ENCODE measurements at regions not wholly inside any gene's neighbourhood (a gene's known extent, or its start where the extent isn't known, plus 50 kb on each side); places are given as distances from the start of the nearest gene placed in this dataset.

- H3K4me3 ChIP-seq (replicated peaks in 1 of 2; ENCODE audit: low read depth in 1 of 2, low read length in 2 of 2): no peak overlapping the region
- no peaks in the 10 kb centered on the region for H3K27me3 ChIP-seq (ENCODE audit: insufficient read depth, low read length)
- RAD21 ChIA-PET (ENCODE audit: low non-redundant PET in 1 of 2, low total read pairs in 2 of 2, uncharacterized antibody in 2 of 2, unreplicated experiment in 2 of 2): no interaction called here
- H3K9me2 ChIP-seq (ENCODE audit: insufficient read depth): no peaks in the 10 kb centered on the region
- no peak overlapping the region for H3K9ac ChIP-seq (ENCODE audit: low read length)
- no peaks in the 10 kb centered on the region for H3K4me1 ChIP-seq (ENCODE audit: control insufficient read depth in 1 of 2, insufficient read depth in 2 of 2, low read length in 2 of 2)
- H3K79me2 ChIP-seq (ENCODE audit: insufficient read depth, low read length): no peaks in the 10 kb centered on the region
- H2AFZ ChIP-seq (ENCODE audit: low read depth, low read length, poor library complexity, severe bottlenecking): no peak overlapping the region
- H3K27ac ChIP-seq (ENCODE audit: low read depth, low read length): no peak overlapping the region
- CTCF ChIA-PET: no interaction called here
- BruUV-seq (replicated peaks): no TSS peak
- TF ChIP-seq ELF1 (IDR thresholded peaks at IDR 0.05; ENCODE audit: borderline replicate concordance, low read depth) (no peak), EZH2phosphoT487 (IDR thresholded peaks at IDR 0.05; ENCODE audit: borderline replicate concordance) (no peak), CBX3 (IDR thresholded peaks at IDR 0.05; ENCODE audit: low read depth) (no peak)
- ATAC-seq: no peak
- H3K36me3 ChIP-seq (ENCODE audit: control insufficient read depth in 1 of 2, insufficient read depth in 2 of 2, low read length in 2 of 2): no peaks in the 10 kb centered on the region
- intact Hi-C loops (cut with micrococcal nuclease): loop anchor here (5.0 kb wide), 1 partner anchor 1072 kb away; no protein-coding TSS in a partner anchor
- POLR2A ChIA-PET: no interaction called here
- no peak overlapping the region for H3K4me2 ChIP-seq (ENCODE audit: low read length)
- no peak for DNase-seq (ENCODE audit: low read depth, low spot score)
- no peaks in the 10 kb centered on the region for H4K20me1 ChIP-seq (ENCODE audit: insufficient read depth)
- H3K9me3 ChIP-seq (ENCODE audit: control insufficient read depth in 1 of 2, insufficient read depth in 1 of 2, low read depth in 1 of 2, low read length in 2 of 2): no peaks in the 10 kb centered on the region
Measured at GRCh38 chr1:30449428-30450147, 273.8 kb downstream of the MATN1 start.

DNA sequence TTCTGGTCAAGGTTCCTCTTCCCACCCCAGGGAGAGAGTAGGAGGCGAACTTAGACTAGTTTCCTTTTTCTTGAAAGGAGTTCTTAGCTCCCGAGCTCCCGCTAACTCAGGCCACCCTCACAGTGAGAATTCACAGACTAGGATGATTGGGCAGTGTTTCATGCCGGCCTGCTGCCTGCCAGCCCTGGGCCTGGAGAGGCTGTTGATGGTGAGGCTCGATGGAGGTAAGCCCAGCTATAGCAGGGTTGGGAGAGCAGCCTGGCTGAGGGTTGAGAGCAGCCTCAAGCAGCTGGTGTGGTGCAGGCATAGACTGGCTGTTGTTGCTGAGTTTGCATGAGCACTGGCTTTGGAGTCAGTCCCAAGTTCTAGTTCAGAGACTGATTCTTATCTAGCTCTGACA, 274.4 kb downstream of the MATN1 start:
- DNase-seq (ENCODE audit: low read depth, low spot score) (no peak), ATAC-seq (no peak)
- H3K27me3 ChIP-seq (ENCODE audit: insufficient read depth, low read length): no peaks in the 10 kb centered on the region
- H3K36me3 ChIP-seq (ENCODE audit: control insufficient read depth in 1 of 2, insufficient read depth in 2 of 2, low read length in 2 of 2): no peaks in the 10 kb centered on the region
- no peak overlapping the region for H2AFZ ChIP-seq (ENCODE audit: low read depth, low read length, poor library complexity, severe bottlenecking)
- BruUV-seq (replicated peaks): no TSS peak
- intact Hi-C loops (cut with micrococcal nuclease): no loop called here
- no peaks in the 10 kb centered on the region for H3K79me2 ChIP-seq (ENCODE audit: insufficient read depth, low read length)
- TF ChIP-seq EGR1 (IDR thresholded peaks at IDR 0.05; ENCODE audit: low read depth) (no peak), FOSL1 (IDR thresholded peaks at IDR 0.05; ENCODE audit: low read depth) (no peak), SRF (IDR thresholded peaks at IDR 0.05; ENCODE audit: low read depth) (no peak), CTCF (IDR thresholded peaks at IDR 0.05 in 2 of 3, conservative IDR thresholded peaks at IDR 0.05 in 1 of 3; ENCODE audit: borderline replicate concordance in 1 of 3, insufficient read depth in 1 of 3, low read depth in 2 of 3, low read length in 2 of 3) (no peak), CEBPB (IDR thresholded peaks at IDR 0.05; ENCODE audit: low read depth) (no peak)
- TF ChIP-seq, protein P1, sequence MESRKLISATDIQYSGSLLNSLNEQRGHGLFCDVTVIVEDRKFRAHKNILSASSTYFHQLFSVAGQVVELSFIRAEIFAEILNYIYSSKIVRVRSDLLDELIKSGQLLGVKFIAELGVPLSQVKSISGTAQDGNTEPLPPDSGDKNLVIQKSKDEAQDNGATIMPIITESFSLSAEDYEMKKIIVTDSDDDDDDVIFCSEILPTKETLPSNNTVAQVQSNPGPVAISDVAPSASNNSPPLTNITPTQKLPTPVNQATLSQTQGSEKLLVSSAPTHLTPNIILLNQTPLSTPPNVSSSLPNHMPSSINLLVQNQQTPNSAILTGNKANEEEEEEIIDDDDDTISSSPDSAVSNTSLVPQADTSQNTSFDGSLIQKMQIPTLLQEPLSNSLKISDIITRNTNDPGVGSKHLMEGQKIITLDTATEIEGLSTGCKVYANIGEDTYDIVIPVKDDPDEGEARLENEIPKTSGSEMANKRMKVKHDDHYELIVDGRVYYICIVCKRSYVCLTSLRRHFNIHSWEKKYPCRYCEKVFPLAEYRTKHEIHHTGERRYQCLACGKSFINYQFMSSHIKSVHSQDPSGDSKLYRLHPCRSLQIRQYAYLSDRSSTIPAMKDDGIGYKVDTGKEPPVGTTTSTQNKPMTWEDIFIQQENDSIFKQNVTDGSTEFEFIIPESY (IDR thresholded peaks at IDR 0.05; ENCODE audit: extremely low read depth, insufficient replicate concordance, low read length): no peak
- H3K4me1 ChIP-seq (ENCODE audit: control insufficient read depth in 1 of 2, insufficient read depth in 2 of 2, low read length in 2 of 2): no peaks in the 10 kb centered on the region
- H3K27ac ChIP-seq (ENCODE audit: low read depth, low read length): no peak overlapping the region
- no peaks in the 10 kb centered on the region for H3K9me2 ChIP-seq (ENCODE audit: insufficient read depth)
- no peaks in the 10 kb centered on the region for H4K20me1 ChIP-seq (ENCODE audit: insufficient read depth)
- H3K9ac ChIP-seq (ENCODE audit: low read length): no peak overlapping the region
- H3K4me3 ChIP-seq (replicated peaks in 1 of 2; ENCODE audit: low read depth in 1 of 2, low read length in 2 of 2): no peak overlapping the region
- CTCF ChIA-PET: no interaction called here
- H3K4me2 ChIP-seq (ENCODE audit: low read length): no peak overlapping the region
- RAD21 ChIA-PET (ENCODE audit: low non-redundant PET in 1 of 2, low total read pairs in 2 of 2, uncharacterized antibody in 2 of 2, unreplicated experiment in 2 of 2): no interaction called here
- POLR2A ChIA-PET: no interaction called here
- H3K9me3 ChIP-seq (ENCODE audit: control insufficient read depth in 1 of 2, insufficient read depth in 1 of 2, low read depth in 1 of 2, low read length in 2 of 2): no peaks in the 10 kb centered on the region

All from HCT116 (cell line).